CD8-positive, alpha-beta memory T cell (primary cell): ENCODE measurements at regions not wholly inside any gene's neighbourhood (a gene's known extent, or its start where the extent isn't known, plus 50 kb on each side); places are given as distances from the start of the nearest gene placed in this dataset.
"Not testable (repeated sequence)": the region's sequence is repeated elsewhere in the genome, so short reads cannot be mapped to it uniquely, and the experiment has no call there.

Source experiments
- CTCF ChIA-PET: fragments of 350-600 bp; sonication (Branson Sonifier 250); formaldehyde crosslinking; loops from one replicate; lab custom pipeline; 2021; ENCODE audit warnings: antibody characterized with exemption; lab: Charles Lee
- POLR2A ChIA-PET: fragments of 350-600 bp; sonication (Branson Sonifier 250); formaldehyde crosslinking; loops from one replicate; lab custom pipeline; 2021; ENCODE audit warnings: antibody characterized with exemption; lab: Charles Lee
- DNase-seq, 5 donors: peaks; one replicate each; pipeline versions ENCODE4 v3.0.0 to v3.0.0-alpha.2; 2020 to 2022; ENCODE audit warnings: mixed read lengths in 1 of 5
- H3K27ac ChIP-seq: one replicate; pipeline ENCODE4 v1.7.0; 2013; ENCODE audit warnings: low read depth, mild to moderate bottlenecking, low read length, moderate library complexity
- H3K27me3 ChIP-seq: 2 replicates; pipeline ENCODE4 v1.7.0; 2013; ENCODE audit warnings: low read length, mild to moderate bottlenecking; ENCODE audit not compliant: insufficient read depth, poor library complexity, severe bottlenecking
- H3K36me3 ChIP-seq: 2 replicates; pipeline ENCODE4 v1.7.0; 2013; ENCODE audit warnings: mild to moderate bottlenecking, low read length, moderate library complexity; ENCODE audit not compliant: insufficient read depth
- H3K4me1 ChIP-seq: 2 replicates; pipeline ENCODE4 v1.7.0; 2013; ENCODE audit warnings: mild to moderate bottlenecking, low read length, moderate library complexity; ENCODE audit not compliant: insufficient read depth
- H3K4me3 ChIP-seq: 2 replicates; pipeline ENCODE4 v1.7.0; 2013; ENCODE audit warnings: mild to moderate bottlenecking, low read length
- H3K9me3 ChIP-seq: 2 replicates; pipeline ENCODE4 v1.7.0; 2013; ENCODE audit warnings: mild to moderate bottlenecking, low read length
- H3K27ac Mint-ChIP-seq, 8 donors: one replicate each; pipeline ENCODE4 v1.8.0; 2020 to 2021; ENCODE audit warnings: mixed read lengths in 8 of 8, mild to moderate bottlenecking in 6 of 8, inconsistent platforms in 3 of 8, moderate library complexity in 3 of 8
- H3K27me3 Mint-ChIP-seq, 2 donors: one replicate each; pipeline ENCODE4 v1.8.0; 2020 to 2021; ENCODE audit warnings: mixed read lengths in 2 of 2, mild to moderate bottlenecking in 1 of 2, moderate library complexity in 1 of 2
- H3K36me3 Mint-ChIP-seq, 3 donors: one replicate each; pipeline ENCODE4 v1.8.0; 2020 to 2021; ENCODE audit warnings: mixed read lengths in 3 of 3, inconsistent platforms in 1 of 3, mild to moderate bottlenecking in 1 of 3
- H3K4me1 Mint-ChIP-seq, 3 donors: one replicate each; pipeline ENCODE4 v1.8.0; 2020 to 2021; ENCODE audit warnings: mixed read lengths in 3 of 3, inconsistent platforms in 1 of 3, mild to moderate bottlenecking in 1 of 3
- H3K4me3 Mint-ChIP-seq, 7 donors: one replicate each; pipeline ENCODE4 v1.8.0; 2020 to 2021; ENCODE audit warnings: mixed read lengths in 7 of 7, mild to moderate bottlenecking in 6 of 7, moderate library complexity in 4 of 7, inconsistent platforms in 2 of 7
- H3K9me3 Mint-ChIP-seq, 5 donors: one replicate each; pipeline ENCODE4 v1.8.0; 2020 to 2022; ENCODE audit warnings: mixed read lengths in 5 of 5, mild to moderate bottlenecking in 3 of 5, moderate library complexity in 2 of 5, inconsistent platforms in 1 of 5

GRCh38 chr9:32072570-32072969, 311.9 kb upstream of the ACO1 start:
- H3K36me3 Mint-ChIP-seq = peaks cover 0 to 2% (median 0%) of the 10 kb centered on the region in 3 donors
- H3K36me3 ChIP-seq = no peaks in the 10 kb centered on the region
- H3K9me3 ChIP-seq = no peaks in the 10 kb centered on the region
- H3K4me1 Mint-ChIP-seq = no peaks in the 10 kb centered on the region
- DNase-seq = no peak
- peaks cover 0 to 1% (median 0%) of the 10 kb centered on the region in 5 donors for H3K9me3 Mint-ChIP-seq
- H3K4me3 Mint-ChIP-seq = no peak overlapping the region
- no peaks in the 10 kb centered on the region for H3K4me1 ChIP-seq
- no peak overlapping the region for H3K27ac Mint-ChIP-seq
- H3K4me3 ChIP-seq = no peak overlapping the region
- CTCF ChIA-PET = no interaction called here
- no peaks in the 10 kb centered on the region for H3K27me3 ChIP-seq
- H3K27ac ChIP-seq = no peak overlapping the region
- no peaks in the 10 kb centered on the region for H3K27me3 Mint-ChIP-seq
- POLR2A ChIA-PET = no interaction called here

- H3K4me3 ChIP-seq = no peak overlapping the region
- ChIA-PET CTCF (no interaction called here), POLR2A (no interaction called here)
- peaks cover 0 to 3% (median 2%) of the 10 kb centered on the region in 5 donors for H3K9me3 Mint-ChIP-seq
- no peaks in the 10 kb centered on the region for H3K36me3 ChIP-seq
- H3K27ac Mint-ChIP-seq = no peak overlapping the region
- H3K4me1 ChIP-seq = no peaks in the 10 kb centered on the region
- no peak overlapping the region for H3K27ac ChIP-seq
- H3K36me3 Mint-ChIP-seq = no peaks in the 10 kb centered on the region
- no peaks in the 10 kb centered on the region for H3K27me3 ChIP-seq
- no peak for DNase-seq
- no peaks in the 10 kb centered on the region for H3K4me1 Mint-ChIP-seq
- H3K27me3 Mint-ChIP-seq = no peaks in the 10 kb centered on the region
- no peaks in the 10 kb centered on the region for H3K9me3 ChIP-seq
- H3K4me3 Mint-ChIP-seq = no peak overlapping the region
These were observed 292.4 kb upstream of the ACO1 start for GRCh38 chr9:32092031-32092430.

GRCh38 chr9:32117291-32117690, 267.2 kb upstream of the ACO1 start:
- CTCF ChIA-PET = no interaction called here
- peaks cover 0 to 5% of the 10 kb centered on the region in 2 donors for H3K27me3 Mint-ChIP-seq
- Histone ChIP-seq H3K36me3 (no peaks in the 10 kb centered on the region), H3K4me1 (no peaks in the 10 kb centered on the region), H3K27ac (no peak overlapping the region), H3K27me3 (no peaks in the 10 kb centered on the region), H3K4me3 (no peak overlapping the region), H3K9me3 (no peaks in the 10 kb centered on the region)
- peaks cover 0 to 7% (median 3%) of the 10 kb centered on the region in 5 donors for H3K9me3 Mint-ChIP-seq
- H3K36me3 Mint-ChIP-seq = no peaks in the 10 kb centered on the region
- H3K27ac Mint-ChIP-seq = no peak overlapping the region
- H3K4me3 Mint-ChIP-seq = no peak overlapping the region
- POLR2A ChIA-PET = no interaction called here
- no peak for DNase-seq
- no peaks in the 10 kb centered on the region for H3K4me1 Mint-ChIP-seq

- ChIA-PET CTCF (no interaction called here), POLR2A (no interaction called here)
- H3K4me3 ChIP-seq = no peak overlapping the region
- no peaks in the 10 kb centered on the region for H3K27me3 ChIP-seq
- peaks cover 0 to 3% (median 0%) of the 10 kb centered on the region in 5 donors for H3K9me3 Mint-ChIP-seq
- no peaks in the 10 kb centered on the region for H3K4me1 ChIP-seq
- peaks cover 0 to 5% of the 10 kb centered on the region in 2 donors for H3K27me3 Mint-ChIP-seq
- H3K27ac Mint-ChIP-seq = no peak overlapping the region
- no peaks in the 10 kb centered on the region for H3K4me1 Mint-ChIP-seq
- no peaks in the 10 kb centered on the region for H3K36me3 Mint-ChIP-seq
- H3K27ac ChIP-seq = no peak overlapping the region
- no peak overlapping the region for H3K4me3 Mint-ChIP-seq
- no peaks in the 10 kb centered on the region for H3K9me3 ChIP-seq
- no peak for DNase-seq
- no peaks in the 10 kb centered on the region for H3K36me3 ChIP-seq
These were observed 255.9 kb upstream of the ACO1 start for GRCh38 chr9:32128546-32128945.

- H3K27ac ChIP-seq, H3K27ac Mint-ChIP-seq, H3K4me1 Mint-ChIP-seq: not testable (repeated sequence)
These were observed 253.7 kb upstream of the ACO1 start for GRCh38 chr9:32130709-32131108.

GRCh38 chr9:32136700-32137339, 247.6 kb upstream of the ACO1 start:
- ChIA-PET POLR2A (no interaction called here), CTCF (no interaction called here)
- Histone ChIP-seq H3K36me3 (no peaks in the 10 kb centered on the region), H3K27ac (no peak overlapping the region), H3K4me3 (no peak overlapping the region), H3K4me1 (no peaks in the 10 kb centered on the region), H3K27me3 (no peaks in the 10 kb centered on the region), H3K9me3 (no peaks in the 10 kb centered on the region)
- DNase-seq = no peak
- Mint-ChIP-seq H3K4me3 (no peak overlapping the region), H3K27me3 (no peaks in the 10 kb centered on the region), H3K36me3 (no peaks in the 10 kb centered on the region), H3K4me1 (no peaks in the 10 kb centered on the region), H3K9me3 (peaks cover 0 to 3% (median 0%) of the 10 kb centered on the region in 5 donors), H3K27ac (no peak overlapping the region)

More at GRCh38 chr9:32130709-32131108, 253.7 kb upstream of the ACO1 start:
- H3K27me3 ChIP-seq, DNase-seq, H3K27me3 Mint-ChIP-seq, H3K36me3 Mint-ChIP-seq, H3K36me3 ChIP-seq, H3K4me3 ChIP-seq, H3K4me1 ChIP-seq, POLR2A ChIA-PET, H3K9me3 Mint-ChIP-seq, H3K4me3 Mint-ChIP-seq, H3K9me3 ChIP-seq, CTCF ChIA-PET: not testable (repeated sequence)

GRCh38 chr9:32142074-32142473, 242.4 kb upstream of the ACO1 start:
- no peaks in the 10 kb centered on the region for H3K9me3 ChIP-seq
- ChIA-PET POLR2A (no interaction called here), CTCF (no interaction called here)
- no peaks in the 10 kb centered on the region for H3K27me3 ChIP-seq
- H3K4me3 ChIP-seq = no peak overlapping the region
- Mint-ChIP-seq H3K4me1 (no peaks in the 10 kb centered on the region), H3K27me3 (no peaks in the 10 kb centered on the region), H3K4me3 (no peak overlapping the region), H3K9me3 (peaks cover 0 to 3% (median 2%) of the 10 kb centered on the region in 5 donors), H3K36me3 (no peaks in the 10 kb centered on the region), H3K27ac (no peak overlapping the region)
- no peaks in the 10 kb centered on the region for H3K36me3 ChIP-seq
- H3K4me1 ChIP-seq = no peaks in the 10 kb centered on the region
- DNase-seq = no peak
- H3K27ac ChIP-seq = no peak overlapping the region

GRCh38 chr9:32148553-32148952, 235.9 kb upstream of the ACO1 start:
- H3K9me3 Mint-ChIP-seq, H3K4me1 ChIP-seq, H3K36me3 Mint-ChIP-seq, H3K4me3 ChIP-seq, H3K9me3 ChIP-seq, H3K27ac Mint-ChIP-seq, H3K4me1 Mint-ChIP-seq, H3K27me3 ChIP-seq, DNase-seq, CTCF ChIA-PET, POLR2A ChIA-PET, H3K27me3 Mint-ChIP-seq, H3K36me3 ChIP-seq, H3K27ac ChIP-seq, H3K4me3 Mint-ChIP-seq: not testable (repeated sequence)
